ENCODE measurements at regions not wholly inside any gene's neighbourhood (a gene's known extent, or its start where the extent isn't known, plus 50 kb on each side); places are given as distances from the start of the nearest gene placed in this dataset.

GRCh38 chr2:192247456-192247855 is 52.7 kb upstream of the TMEFF2 start:
- Histone ChIP-seq H2AFZ (ENCODE audit: low read depth, low read length) (no peak overlapping the region), H3K36me3 (replicated peaks; ENCODE audit: low read depth, low read length) (no peaks in the 10 kb centered on the region), H3K4me2 (ENCODE audit: low read length) (no peak overlapping the region), H3K9ac (ENCODE audit: low read length) (no peak overlapping the region), H3K79me2 (ENCODE audit: low read length) (no peaks in the 10 kb centered on the region), H3K27ac (ENCODE audit: low read length) (no peak overlapping the region), H4K20me1 (ENCODE audit: insufficient read depth, low read length) (no peaks in the 10 kb centered on the region), H3K9me3 (ENCODE audit: insufficient read depth, low read length) (no peaks in the 10 kb centered on the region), H3K4me1 (ENCODE audit: low read length) (no peaks in the 10 kb centered on the region), H3K4me3 (ENCODE audit: low read length) (no peak overlapping the region), H3K27me3 (ENCODE audit: low read depth, low read length) (no peaks in the 10 kb centered on the region)
- TF ChIP-seq EZH2phosphoT487 (IDR thresholded peaks at IDR 0.05; ENCODE audit: low read depth), result no peak
- TF ChIP-seq CTCF (IDR thresholded peaks at IDR 0.05; ENCODE audit: low read depth, low read length), result no peak

- no peaks in the 10 kb centered on the region for H3K4me1 ChIP-seq (ENCODE audit: low read length)
- no peaks in the 10 kb centered on the region for H3K27me3 ChIP-seq (ENCODE audit: low read depth, low read length)
- H3K4me2 ChIP-seq (ENCODE audit: low read length), result no peak overlapping the region
- H3K27ac ChIP-seq (ENCODE audit: low read length), result no peak overlapping the region
- no peaks in the 10 kb centered on the region for H3K36me3 ChIP-seq (replicated peaks; ENCODE audit: low read depth, low read length)
- no peak overlapping the region for H3K4me3 ChIP-seq (ENCODE audit: low read length)
- H2AFZ ChIP-seq (ENCODE audit: low read depth, low read length), result no peak overlapping the region
- no peaks in the 10 kb centered on the region for H4K20me1 ChIP-seq (ENCODE audit: insufficient read depth, low read length)
- no peaks in the 10 kb centered on the region for H3K9me3 ChIP-seq (ENCODE audit: insufficient read depth, low read length)
- TF ChIP-seq EZH2phosphoT487 (IDR thresholded peaks at IDR 0.05; ENCODE audit: low read depth) (no peak), CTCF (IDR thresholded peaks at IDR 0.05; ENCODE audit: low read depth, low read length) (no peak)
- no peaks in the 10 kb centered on the region for H3K79me2 ChIP-seq (ENCODE audit: low read length)
- no peak overlapping the region for H3K9ac ChIP-seq (ENCODE audit: low read length)
These were observed 51.6 kb upstream of the TMEFF2 start for GRCh38 chr2:192246297-192246696.

- no peaks in the 10 kb centered on the region for H3K27me3 ChIP-seq (ENCODE audit: low read depth, low read length)
- no peak overlapping the region for H3K9ac ChIP-seq (ENCODE audit: low read length)
- no peaks in the 10 kb centered on the region for H3K9me3 ChIP-seq (ENCODE audit: insufficient read depth, low read length)
- no peak overlapping the region for H3K4me3 ChIP-seq (ENCODE audit: low read length)
- no peaks in the 10 kb centered on the region for H4K20me1 ChIP-seq (ENCODE audit: insufficient read depth, low read length)
- no peak overlapping the region for H3K4me2 ChIP-seq (ENCODE audit: low read length)
- no peak overlapping the region for H3K27ac ChIP-seq (ENCODE audit: low read length)
- H3K4me1 ChIP-seq (ENCODE audit: low read length), result no peaks in the 10 kb centered on the region
- TF ChIP-seq EZH2phosphoT487 (IDR thresholded peaks at IDR 0.05; ENCODE audit: low read depth) (no peak), CTCF (IDR thresholded peaks at IDR 0.05; ENCODE audit: low read depth, low read length) (no peak)
- H3K79me2 ChIP-seq (ENCODE audit: low read length), result no peaks in the 10 kb centered on the region
- no peaks in the 10 kb centered on the region for H3K36me3 ChIP-seq (replicated peaks; ENCODE audit: low read depth, low read length)
- no peak overlapping the region for H2AFZ ChIP-seq (ENCODE audit: low read depth, low read length)
These were observed 50.6 kb upstream of the TMEFF2 start for GRCh38 chr2:192245329-192245728.
